B cell (primary cell): ENCODE measurements at regions not wholly inside any gene's neighbourhood (a gene's known extent, or its start where the extent isn't known, plus 50 kb on each side); places are given as distances from the start of the nearest gene placed in this dataset.

Experiments used
- ATAC-seq: fragments of 200-7000 bp; cut with Tn5 transposase; one replicate; pipeline ENCODE4 v1.10.0; 2021; ENCODE audit warnings: low read depth, mild to moderate bottlenecking, moderate number of reproducible peaks, moderate library complexity
- CTCF ChIA-PET: fragments of 350-600 bp; sonication (Branson Sonifier 250); formaldehyde crosslinking; loops from one replicate; lab custom pipeline; 2021; ENCODE audit warnings: antibody characterized with exemption, inconsistent platforms; lab: Charles Lee
- POLR2A ChIA-PET: fragments of 350-600 bp; sonication (Branson Sonifier 250); formaldehyde crosslinking; loops from one replicate; lab custom pipeline; 2021; ENCODE audit warnings: antibody characterized with exemption; lab: Charles Lee
- DNase-seq: peaks from one replicate; pipeline ENCODE4 v3.0.0; 2013
- H2AFZ ChIP-seq: 2 replicates; pipeline ENCODE4 v1.6.1; 2012; ENCODE audit warnings: mild to moderate bottlenecking, low read depth, low read length; ENCODE audit not compliant: insufficient read depth, poor library complexity, severe bottlenecking
- H3K27ac ChIP-seq, 2 donors: 1 replicate in 1 of 2; 2 replicates in 1 of 2; pipeline ENCODE4 v1.5.1; 2012 to 2013; ENCODE audit warnings: low read length in 2 of 2, mild to moderate bottlenecking in 2 of 2, moderate library complexity in 1 of 2
- H3K27me3 ChIP-seq, 4 experiments: fragments of 200-600 bp in 1 of 4; sonication (generic) in 1 of 4; replicated peaks in 1 of 4; 1 replicate in 2 of 4; 2 replicates in 2 of 4; pipeline versions ENCODE4 v1.6.1 to v1.7.0; 2013 to 2016; ENCODE audit warnings: low read length in 3 of 4, mild to moderate bottlenecking in 2 of 4, mixed read lengths in 1 of 4, moderate library complexity in 1 of 4; ENCODE audit not compliant: insufficient read depth in 4 of 4, control insufficient read depth in 3 of 4; ENCODE audit errors: control extremely low read depth in 1 of 4
- H3K36me3 ChIP-seq, 2 experiments: replicated peaks in 1 of 2; 1 replicate in 1 of 2; 2 replicates in 1 of 2; pipeline versions ENCODE4 v1.6.1 to v1.7.1; 2013; ENCODE audit warnings: low read length in 1 of 2; ENCODE audit not compliant: insufficient read depth in 2 of 2, control insufficient read depth in 1 of 2; ENCODE audit errors: control extremely low read depth in 1 of 2, extremely low read depth in 1 of 2
- H3K4me1 ChIP-seq, 2 donors: fragments of 200-600 bp in 1 of 2; sonication (generic) in 1 of 2; 1 replicate in 1 of 2; 2 replicates in 1 of 2; pipeline versions ENCODE4 v1.5.1 to v1.6.1; 2013 to 2017; ENCODE audit warnings: low read length in 2 of 2; ENCODE audit not compliant: control insufficient read depth in 2 of 2, insufficient read depth in 2 of 2
- H3K4me2 ChIP-seq: replicated peaks from 2 replicates; pipeline ENCODE3; 2012; ENCODE audit warnings: mild to moderate bottlenecking, low read depth, low read length; ENCODE audit not compliant: poor library complexity, severe bottlenecking
- H3K4me3 ChIP-seq, 5 experiments: fragments of 200-600 bp in 1 of 5; sonication (generic) in 1 of 5; 1 replicate in 3 of 5; 2 replicates in 2 of 5; pipeline versions ENCODE4 v1.5.1 to v1.7.0; 2011 to 2016; ENCODE audit warnings: low read length in 4 of 5, mild to moderate bottlenecking in 4 of 5, low read depth in 2 of 5, control low read depth in 1 of 5, moderate library complexity in 1 of 5; ENCODE audit not compliant: insufficient read depth in 1 of 5; ENCODE audit errors: control extremely low read depth in 1 of 5, extremely low read depth in 1 of 5
- H3K79me2 ChIP-seq: fragments of 200-600 bp; sonication (generic); one replicate; pipeline ENCODE4 v1.6.0; 2016; ENCODE audit warnings: low read length; ENCODE audit not compliant: control insufficient read depth, insufficient read depth
- H3K9ac ChIP-seq: fragments of 200-600 bp; sonication (generic); 2 replicates; pipeline ENCODE4 v1.6.1; 2017; ENCODE audit warnings: mild to moderate bottlenecking, low read length, moderate library complexity
- H3K9me3 ChIP-seq, 3 donors: one replicate each; pipeline versions ENCODE4 v1.6.1 to v1.7.1; 2013; ENCODE audit warnings: low read length in 2 of 3; ENCODE audit not compliant: control insufficient read depth in 2 of 3, insufficient read depth in 1 of 3; ENCODE audit errors: control extremely low read depth in 1 of 3
- H4K20me1 ChIP-seq: 2 replicates; pipeline ENCODE4 v1.6.0; 2012; ENCODE audit warnings: mild to moderate bottlenecking, low read length; ENCODE audit not compliant: insufficient read depth, control insufficient read depth, poor library complexity, severe bottlenecking
- H3K27ac Mint-ChIP-seq: one replicate; pipeline ENCODE4 v1.8.0; 2021; ENCODE audit warnings: mixed read lengths
- H3K27me3 Mint-ChIP-seq: one replicate; pipeline ENCODE4 v1.8.0; 2021; ENCODE audit warnings: mixed read lengths
- H3K4me1 Mint-ChIP-seq: one replicate; pipeline ENCODE4 v1.8.0; 2021; ENCODE audit warnings: mixed read lengths
- H3K4me3 Mint-ChIP-seq: one replicate; pipeline ENCODE4 v1.8.0; 2021; ENCODE audit warnings: mixed read lengths
- H3K9me3 Mint-ChIP-seq: one replicate; pipeline ENCODE4 v1.8.0; 2022; ENCODE audit warnings: mixed read lengths; ENCODE audit not compliant: insufficient read depth
- EZH2 ChIP-seq: IDR thresholded peaks from 2 replicates; pipeline ENCODE4 v1.6.1; 2012; ENCODE audit warnings: borderline replicate concordance, low read depth, mild to moderate bottlenecking, moderate library complexity, low read length; ENCODE audit not compliant: insufficient read depth, poor library complexity, severe bottlenecking
- WGBS: methylation state at CpG from one replicate; pipeline ENCODE4 v1.1.5; 2013; ENCODE audit warnings: missing lambda C conversion rate; ENCODE audit not compliant: insufficient coverage; 5-methylcytosine and 5-hydroxymethylcytosine counted together
- intact Hi-C: fragments of 100-400 bp; cut with micrococcal nuclease; formaldehyde crosslinking; loops from one replicate; pipeline ENCODE4 v1.10.0; 2022
- TF ChIP-seq, protein P1 (sequence below): fragments of 200-600 bp; IDR thresholded peaks from one replicate; pipeline ENCODE4 v1.8.0; 2022; ENCODE audit warnings: antibody characterized with exemption, mild to moderate bottlenecking

DNA sequence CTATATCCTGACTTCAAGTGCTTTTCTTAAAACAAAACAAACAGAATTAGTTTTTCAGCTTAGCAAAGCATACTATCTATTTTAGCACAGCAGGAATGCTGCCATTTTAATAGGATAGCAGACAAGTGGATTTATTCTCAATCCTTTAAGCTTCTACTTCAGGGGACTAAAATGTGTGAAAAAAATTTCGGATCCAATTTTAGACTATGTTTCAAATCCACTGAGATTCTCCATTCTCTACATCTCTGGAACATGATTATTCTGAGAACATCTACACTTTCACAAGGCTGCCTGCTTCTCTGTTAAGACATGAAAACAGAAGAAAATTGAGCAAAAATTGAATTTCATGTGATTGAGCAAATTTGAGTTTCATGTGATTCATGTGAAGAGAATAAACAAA lies 1321.3 kb downstream of the HACE1 start:
- TF ChIP-seq EZH2, result no peak
- TF ChIP-seq, protein P1, sequence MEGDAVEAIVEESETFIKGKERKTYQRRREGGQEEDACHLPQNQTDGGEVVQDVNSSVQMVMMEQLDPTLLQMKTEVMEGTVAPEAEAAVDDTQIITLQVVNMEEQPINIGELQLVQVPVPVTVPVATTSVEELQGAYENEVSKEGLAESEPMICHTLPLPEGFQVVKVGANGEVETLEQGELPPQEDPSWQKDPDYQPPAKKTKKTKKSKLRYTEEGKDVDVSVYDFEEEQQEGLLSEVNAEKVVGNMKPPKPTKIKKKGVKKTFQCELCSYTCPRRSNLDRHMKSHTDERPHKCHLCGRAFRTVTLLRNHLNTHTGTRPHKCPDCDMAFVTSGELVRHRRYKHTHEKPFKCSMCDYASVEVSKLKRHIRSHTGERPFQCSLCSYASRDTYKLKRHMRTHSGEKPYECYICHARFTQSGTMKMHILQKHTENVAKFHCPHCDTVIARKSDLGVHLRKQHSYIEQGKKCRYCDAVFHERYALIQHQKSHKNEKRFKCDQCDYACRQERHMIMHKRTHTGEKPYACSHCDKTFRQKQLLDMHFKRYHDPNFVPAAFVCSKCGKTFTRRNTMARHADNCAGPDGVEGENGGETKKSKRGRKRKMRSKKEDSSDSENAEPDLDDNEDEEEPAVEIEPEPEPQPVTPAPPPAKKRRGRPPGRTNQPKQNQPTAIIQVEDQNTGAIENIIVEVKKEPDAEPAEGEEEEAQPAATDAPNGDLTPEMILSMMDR, result no peak
- ChIA-PET CTCF (no interaction called here), POLR2A (no interaction called here)
- H3K4me2 ChIP-seq, result no peak overlapping the region
- DNase-seq (no peak), ATAC-seq (no peak)
- Mint-ChIP-seq H3K4me1 (no peaks in the 10 kb centered on the region), H3K4me3 (no peak overlapping the region), H3K9me3 (peaks cover 4% of the 10 kb centered on the region), H3K27ac (no peak overlapping the region), H3K27me3 (no peaks in the 10 kb centered on the region)
- H3K4me3 ChIP-seq, result no peak overlapping the region
- H3K27me3 ChIP-seq, result no peaks in the 10 kb centered on the region
- no peaks in the 10 kb centered on the region for H3K36me3 ChIP-seq
- H3K9ac ChIP-seq, result no peak overlapping the region
- WGBS, result no CpG with 5 or more reads among the region's 1 CpG
- H3K9me3 ChIP-seq, result no peaks in the 10 kb centered on the region
- no peak overlapping the region for H2AFZ ChIP-seq
- no peaks in the 10 kb centered on the region for H3K79me2 ChIP-seq
- H3K4me1 ChIP-seq, result no peaks in the 10 kb centered on the region
- intact Hi-C loops, result no loop called here
- H3K27ac ChIP-seq, result no peak overlapping the region
- no peaks in the 10 kb centered on the region for H4K20me1 ChIP-seq

DNA sequence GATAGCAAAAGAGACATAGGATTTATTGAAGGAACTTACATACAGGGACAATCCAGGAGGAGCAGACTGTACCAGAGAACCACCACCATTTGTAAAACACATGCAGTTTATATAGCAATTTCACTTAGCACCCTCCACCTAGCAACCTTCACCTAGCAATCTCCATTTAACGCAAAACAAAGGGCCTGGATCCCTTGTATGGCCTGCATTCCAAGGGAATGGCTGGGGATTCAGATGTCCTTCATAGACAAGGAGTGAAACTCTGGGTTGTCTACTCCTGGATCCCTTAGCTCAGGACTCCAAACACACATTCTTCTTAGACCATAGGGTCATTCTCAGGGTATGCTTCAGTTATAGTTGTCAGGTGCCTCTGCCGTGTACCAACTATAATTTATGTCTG lies 1324.9 kb downstream of the HACE1 start:
- no peak overlapping the region for H3K4me3 Mint-ChIP-seq
- Histone ChIP-seq H3K79me2 (no peaks in the 10 kb centered on the region), H3K36me3 (no peaks in the 10 kb centered on the region), H2AFZ (no peak overlapping the region), H3K4me2 (no peak overlapping the region), H3K4me3 (no peak overlapping the region), H3K27ac (no peak overlapping the region), H3K9me3 (no peaks in the 10 kb centered on the region), H3K27me3 (no peaks in the 10 kb centered on the region), H4K20me1 (no peaks in the 10 kb centered on the region), H3K4me1 (no peaks in the 10 kb centered on the region), H3K9ac (no peak overlapping the region)
- intact Hi-C loops, result no loop called here
- H3K27ac Mint-ChIP-seq, result no peak overlapping the region
- TF ChIP-seq, protein P1, result no peak
- TF ChIP-seq EZH2, result no peak
- H3K4me1 Mint-ChIP-seq, result no peaks in the 10 kb centered on the region
- ATAC-seq (no peak), DNase-seq (no peak)
- CTCF ChIA-PET, result no interaction called here
- no peaks in the 10 kb centered on the region for H3K9me3 Mint-ChIP-seq
- no peaks in the 10 kb centered on the region for H3K27me3 Mint-ChIP-seq
- POLR2A ChIA-PET, result no interaction called here
- whole genome bisulfite sequencing, result no CpG with 5 or more reads among the region's 2 CpGs
